Activated CD8-positive, alpha-beta T cell treated with anti-CD3 and anti-CD28 coated beads for 36 hours (primary cell): ENCODE measurements at regions not wholly inside any gene's neighbourhood (a gene's known extent, or its start where the extent isn't known, plus 50 kb on each side); places are given as distances from the start of the nearest gene placed in this dataset.
"Not testable (repeated sequence)": the region's sequence is repeated elsewhere in the genome, so short reads cannot be mapped to it uniquely, and the experiment has no call there.

Experiments used
- ATAC-seq: fragments of 200-7000 bp; cut with Tn5 transposase; one replicate; pipeline ENCODE4 v1.10.0; 2021; ENCODE audit warnings: mild to moderate bottlenecking, moderate library complexity
- CTCF ChIA-PET: fragments of 350-600 bp; sonication (Branson Sonifier 250); formaldehyde crosslinking; loops from one replicate; lab custom pipeline; 2021; ENCODE audit warnings: antibody characterized with exemption; lab: Charles Lee
- POLR2A ChIA-PET: fragments of 350-600 bp; sonication (Branson Sonifier 250); formaldehyde crosslinking; loops from one replicate; lab custom pipeline; 2021; ENCODE audit warnings: antibody characterized with exemption; lab: Charles Lee
- DNase-seq: peaks from one replicate; pipeline ENCODE4 v3.0.0-alpha.2; 2020
- H3K27ac Mint-ChIP-seq: one replicate; pipeline ENCODE4 v1.8.0; 2021; ENCODE audit warnings: mild to moderate bottlenecking, mixed read lengths
- H3K27me3 Mint-ChIP-seq: one replicate; pipeline ENCODE4 v1.8.0; 2021; ENCODE audit warnings: mixed read lengths
- H3K36me3 Mint-ChIP-seq: one replicate; pipeline ENCODE4 v1.8.0; 2021; ENCODE audit warnings: low read depth, mixed read lengths
- H3K4me1 Mint-ChIP-seq: one replicate; pipeline ENCODE4 v1.8.0; 2021; ENCODE audit warnings: low read depth, mixed read lengths
- H3K4me3 Mint-ChIP-seq: one replicate; pipeline ENCODE4 v1.8.0; 2021; ENCODE audit warnings: mild to moderate bottlenecking, moderate library complexity, mixed read lengths
- H3K9me3 Mint-ChIP-seq: one replicate; pipeline ENCODE4 v1.8.0; 2021; ENCODE audit warnings: mixed read lengths
- CTCF ChIP-seq: fragments of 200-600 bp; IDR thresholded peaks from one replicate; pipeline ENCODE4 v1.8.0; 2022; ENCODE audit warnings: antibody characterized with exemption, mild to moderate bottlenecking
- intact Hi-C: fragments of 100-400 bp; cut with micrococcal nuclease; formaldehyde crosslinking; loops from one replicate; pipeline ENCODE4 v1.10.0; 2022

- DNase-seq, result no peak
- ATAC-seq, result no peak
- Mint-ChIP-seq H3K27me3 (no peaks in the 10 kb centered on the region), H3K36me3 (no peaks in the 10 kb centered on the region), H3K4me3 (no peak overlapping the region), H3K9me3 (peaks cover 6% of the 10 kb centered on the region), H3K4me1 (no peaks in the 10 kb centered on the region), H3K27ac (no peak overlapping the region)
- TF ChIP-seq CTCF, result no peak
- CTCF ChIA-PET, result no interaction called here
- intact Hi-C loops, result no loop called here
- POLR2A ChIA-PET, result no interaction called here
These were observed 694.5 kb upstream of the SLIT2 start for GRCh38 chr4:19557161-19557560.

GRCh38 chr4:19556276-19556675 lies 695.4 kb upstream of the SLIT2 start:
- POLR2A ChIA-PET, CTCF ChIA-PET, H3K36me3 Mint-ChIP-seq, ATAC-seq, DNase-seq, intact Hi-C loops, H3K4me3 Mint-ChIP-seq, H3K27ac Mint-ChIP-seq, H3K4me1 Mint-ChIP-seq, H3K9me3 Mint-ChIP-seq, H3K27me3 Mint-ChIP-seq: not testable (repeated sequence)

- intact Hi-C loops, result no loop called here
- CTCF ChIA-PET, result no interaction called here
- POLR2A ChIA-PET, result no interaction called here
- no peaks in the 10 kb centered on the region for H3K4me1 Mint-ChIP-seq
- no peak for DNase-seq
- H3K9me3 Mint-ChIP-seq, result peaks cover 13% of the 10 kb centered on the region
- no peak overlapping the region for H3K4me3 Mint-ChIP-seq
- no peaks in the 10 kb centered on the region for H3K36me3 Mint-ChIP-seq
- no peaks in the 10 kb centered on the region for H3K27me3 Mint-ChIP-seq
- no peak for TF ChIP-seq CTCF
- ATAC-seq, result no peak
- no peak overlapping the region for H3K27ac Mint-ChIP-seq
These were observed 704.2 kb upstream of the SLIT2 start for GRCh38 chr4:19547463-19547862.

- H3K4me1 Mint-ChIP-seq, result no peaks in the 10 kb centered on the region
- ATAC-seq (no peak), DNase-seq (no peak)
- intact Hi-C loops, result no loop called here
- no peak for TF ChIP-seq CTCF
- ChIA-PET POLR2A (no interaction called here), CTCF (no interaction called here)
- H3K27ac Mint-ChIP-seq, result no peak overlapping the region
- no peaks in the 10 kb centered on the region for H3K36me3 Mint-ChIP-seq
- H3K27me3 Mint-ChIP-seq, result no peaks in the 10 kb centered on the region
- H3K4me3 Mint-ChIP-seq, result no peak overlapping the region
- peaks cover 8% of the 10 kb centered on the region for H3K9me3 Mint-ChIP-seq
These were observed 707.1 kb upstream of the SLIT2 start for GRCh38 chr4:19544446-19545125.

GRCh38 chr4:19540859-19541540 lies 710.7 kb upstream of the SLIT2 start:
- no peak overlapping the region for H3K4me3 Mint-ChIP-seq
- no peaks in the 10 kb centered on the region for H3K36me3 Mint-ChIP-seq
- CTCF ChIA-PET, result no interaction called here
- POLR2A ChIA-PET, result no interaction called here
- H3K27me3 Mint-ChIP-seq, result no peaks in the 10 kb centered on the region
- no peaks in the 10 kb centered on the region for H3K4me1 Mint-ChIP-seq
- H3K27ac Mint-ChIP-seq, result no peak overlapping the region
- intact Hi-C loops, result no loop called here
- peaks cover 9% of the 10 kb centered on the region for H3K9me3 Mint-ChIP-seq
- ATAC-seq, result no peak
- TF ChIP-seq CTCF, result no peak
- DNase-seq, result no peak
